ENCODE measurements at regions not wholly inside any gene's neighbourhood (a gene's known extent, or its start where the extent isn't known, plus 50 kb on each side); places are given as distances from the start of the nearest gene placed in this dataset.

DNA sequence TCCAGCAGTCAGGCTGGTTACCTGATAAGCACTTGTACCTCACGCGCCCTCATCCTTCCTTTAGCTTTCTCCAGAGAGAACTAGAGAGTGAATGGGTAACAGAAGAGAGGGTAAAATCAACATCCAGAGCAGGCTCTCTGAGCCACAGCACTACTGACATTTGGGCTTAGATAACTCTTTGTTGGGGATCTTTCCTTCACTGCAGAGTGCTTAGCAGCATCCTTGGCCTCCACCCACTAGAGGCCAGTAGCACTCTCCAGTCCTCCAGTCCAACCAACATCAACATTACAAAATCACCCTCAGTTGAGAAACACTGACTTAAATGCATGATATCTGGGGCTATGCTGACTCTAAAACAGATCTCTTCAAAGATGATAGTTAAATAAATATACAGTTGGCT lies 220.7 kb downstream of the TACR3 start:
- TF ChIP-seq, protein P1, sequence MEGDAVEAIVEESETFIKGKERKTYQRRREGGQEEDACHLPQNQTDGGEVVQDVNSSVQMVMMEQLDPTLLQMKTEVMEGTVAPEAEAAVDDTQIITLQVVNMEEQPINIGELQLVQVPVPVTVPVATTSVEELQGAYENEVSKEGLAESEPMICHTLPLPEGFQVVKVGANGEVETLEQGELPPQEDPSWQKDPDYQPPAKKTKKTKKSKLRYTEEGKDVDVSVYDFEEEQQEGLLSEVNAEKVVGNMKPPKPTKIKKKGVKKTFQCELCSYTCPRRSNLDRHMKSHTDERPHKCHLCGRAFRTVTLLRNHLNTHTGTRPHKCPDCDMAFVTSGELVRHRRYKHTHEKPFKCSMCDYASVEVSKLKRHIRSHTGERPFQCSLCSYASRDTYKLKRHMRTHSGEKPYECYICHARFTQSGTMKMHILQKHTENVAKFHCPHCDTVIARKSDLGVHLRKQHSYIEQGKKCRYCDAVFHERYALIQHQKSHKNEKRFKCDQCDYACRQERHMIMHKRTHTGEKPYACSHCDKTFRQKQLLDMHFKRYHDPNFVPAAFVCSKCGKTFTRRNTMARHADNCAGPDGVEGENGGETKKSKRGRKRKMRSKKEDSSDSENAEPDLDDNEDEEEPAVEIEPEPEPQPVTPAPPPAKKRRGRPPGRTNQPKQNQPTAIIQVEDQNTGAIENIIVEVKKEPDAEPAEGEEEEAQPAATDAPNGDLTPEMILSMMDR (IDR thresholded peaks at IDR 0.05): no peak
- no peak for TF ChIP-seq EZH2 (IDR thresholded peaks at IDR 0.05; ENCODE audit: borderline replicate concordance, insufficient read depth, low read depth, low read length, poor library complexity, severe bottlenecking)

All from B cell (primary cell).